Epithelial cell of proximal tubule (primary cell): ENCODE measurements at regions not wholly inside any gene's neighbourhood (a gene's known extent, or its start where the extent isn't known, plus 50 kb on each side); places are given as distances from the start of the nearest gene placed in this dataset.

Experiments
- DNase-seq: peaks from one replicate; pipeline ENCODE4 v3.0.0-alpha.2; 2011; ENCODE audit warnings: low read depth
- H3K4me3 ChIP-seq: 2 replicates; pipeline ENCODE4 v1.5.1; 2011; ENCODE audit warnings: low read depth, mild to moderate bottlenecking, low read length
- CTCF ChIP-seq: conservative IDR thresholded peaks from 2 replicates; pipeline ENCODE4 v1.5.1; 2012; ENCODE audit warnings: low read depth, mild to moderate bottlenecking, low read length

- TF ChIP-seq CTCF: no peak
- no peak for DNase-seq
- no peak overlapping the region for H3K4me3 ChIP-seq
Observed at GRCh38 chr7:155373359-155374273, 75.9 kb downstream of the INSIG1 start.

GRCh38 chr7:155374276-155375252 is 76.9 kb downstream of the INSIG1 start:
- no peak for TF ChIP-seq CTCF
- no peak for DNase-seq
- H3K4me3 ChIP-seq: no peak overlapping the region

GRCh38 chr7:155375337-155376277 is 77.9 kb downstream of the INSIG1 start:
- H3K4me3 ChIP-seq: no peak overlapping the region
- no peak for TF ChIP-seq CTCF
- DNase-seq: no peak

GRCh38 chr7:155377071-155377837 is 79.6 kb downstream of the INSIG1 start:
- H3K4me3 ChIP-seq: peak overlapping the region; percentile 1
- DNase-seq: no peak
- no peak for TF ChIP-seq CTCF

- no peak for TF ChIP-seq CTCF
- DNase-seq: no peak
- peak overlapping the region; percentile 1 for H3K4me3 ChIP-seq
Observed at GRCh38 chr7:155377838-155378579, 79.9 kb upstream of the EN2 start.
